ENCODE measurements at regions not wholly inside any gene's neighbourhood (a gene's known extent, or its start where the extent isn't known, plus 50 kb on each side); places are given as distances from the start of the nearest gene placed in this dataset.

DNA sequence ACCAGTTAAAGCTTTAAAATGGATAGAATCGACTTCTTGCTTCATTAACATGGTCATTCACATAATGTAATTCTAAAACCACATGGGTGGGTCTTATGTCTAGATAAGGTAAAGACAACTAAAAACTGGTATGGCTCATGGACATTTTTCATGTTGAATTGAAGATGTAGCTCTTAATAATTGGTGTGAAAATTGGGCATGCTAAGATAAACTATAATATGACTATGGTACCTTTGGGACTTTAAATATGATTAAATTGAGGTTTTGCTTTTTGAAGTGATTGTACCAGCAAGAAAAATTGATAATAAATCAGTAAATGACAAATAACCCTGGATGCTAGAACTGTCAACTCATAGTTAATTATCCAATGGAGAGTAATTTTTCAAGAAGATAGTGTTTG, 710.7 kb upstream of the PTPRD start:
- Histone ChIP-seq H3K9me3 (ENCODE audit: insufficient read depth, low read depth, low read length) (no peaks in the 10 kb centered on the region), H3K4me3 (ENCODE audit: low read length) (no peak overlapping the region), H3K27me3 (ENCODE audit: insufficient read depth, low read length) (no peaks in the 10 kb centered on the region), H3K27ac (ENCODE audit: low read length) (no peak overlapping the region), H3K36me3 (ENCODE audit: insufficient read depth, low read depth, low read length) (no peaks in the 10 kb centered on the region), H3K4me1 (ENCODE audit: insufficient read depth, low read length) (no peaks in the 10 kb centered on the region), H3K9ac (ENCODE audit: low read depth, low read length) (no peak overlapping the region)

DNA sequence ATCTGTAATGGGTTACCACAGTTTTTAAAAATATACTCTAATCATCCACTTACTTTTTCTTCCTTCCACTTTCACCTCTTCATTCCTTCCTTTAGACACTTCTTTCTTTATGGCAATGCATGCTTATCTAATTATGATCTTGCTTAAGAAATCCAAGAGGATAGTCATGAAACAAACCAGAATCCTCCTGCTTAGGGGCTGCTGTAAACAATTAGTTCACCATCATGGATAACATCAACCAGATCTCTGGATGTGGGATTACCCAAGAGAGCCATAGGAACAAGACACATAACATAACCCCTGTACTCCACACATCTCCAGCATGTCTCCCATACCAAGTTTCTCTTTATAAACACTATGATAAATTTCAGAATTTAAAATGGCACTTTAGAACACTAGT, 713.4 kb upstream of the PTPRD start:
- Histone ChIP-seq H3K36me3 (ENCODE audit: insufficient read depth, low read depth, low read length) (no peaks in the 10 kb centered on the region), H3K27ac (ENCODE audit: low read length) (no peak overlapping the region), H3K4me1 (ENCODE audit: insufficient read depth, low read length) (no peaks in the 10 kb centered on the region), H3K27me3 (ENCODE audit: insufficient read depth, low read length) (no peaks in the 10 kb centered on the region), H3K9me3 (ENCODE audit: insufficient read depth, low read depth, low read length) (no peaks in the 10 kb centered on the region), H3K4me3 (ENCODE audit: low read length) (no peak overlapping the region), H3K9ac (ENCODE audit: low read depth, low read length) (no peak overlapping the region)

DNA sequence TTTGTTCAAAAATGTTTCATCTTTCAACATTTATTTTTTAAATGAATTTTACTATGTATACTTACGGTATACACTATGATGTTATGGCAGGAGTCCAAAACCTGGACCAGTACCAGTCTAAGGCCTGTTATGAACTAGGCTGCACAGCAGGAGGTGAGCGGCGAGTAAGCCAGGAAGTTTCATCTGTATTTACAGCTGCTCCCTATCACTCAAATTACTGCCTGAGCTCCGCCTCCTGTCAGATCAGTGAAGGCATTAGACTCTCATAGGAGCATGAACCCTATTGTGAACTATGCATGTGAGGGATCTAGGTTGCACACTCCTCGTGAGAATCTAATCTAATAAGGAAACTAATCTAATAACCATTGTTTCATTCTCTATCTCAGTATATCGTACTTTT, 715.5 kb upstream of the PTPRD start:
- no peak overlapping the region for H3K27ac ChIP-seq (ENCODE audit: low read length)
- no peaks in the 10 kb centered on the region for H3K36me3 ChIP-seq (ENCODE audit: insufficient read depth, low read depth, low read length)
- no peaks in the 10 kb centered on the region for H3K4me1 ChIP-seq (ENCODE audit: insufficient read depth, low read length)
- no peaks in the 10 kb centered on the region for H3K27me3 ChIP-seq (ENCODE audit: insufficient read depth, low read length)
- no peaks in the 10 kb centered on the region; the same call in 1 of the 2 replicates for H3K9me3 ChIP-seq (ENCODE audit: insufficient read depth, low read depth, low read length)
- H3K4me3 ChIP-seq (ENCODE audit: low read length): no peak overlapping the region
- no peak overlapping the region for H3K9ac ChIP-seq (ENCODE audit: low read depth, low read length)

DNA sequence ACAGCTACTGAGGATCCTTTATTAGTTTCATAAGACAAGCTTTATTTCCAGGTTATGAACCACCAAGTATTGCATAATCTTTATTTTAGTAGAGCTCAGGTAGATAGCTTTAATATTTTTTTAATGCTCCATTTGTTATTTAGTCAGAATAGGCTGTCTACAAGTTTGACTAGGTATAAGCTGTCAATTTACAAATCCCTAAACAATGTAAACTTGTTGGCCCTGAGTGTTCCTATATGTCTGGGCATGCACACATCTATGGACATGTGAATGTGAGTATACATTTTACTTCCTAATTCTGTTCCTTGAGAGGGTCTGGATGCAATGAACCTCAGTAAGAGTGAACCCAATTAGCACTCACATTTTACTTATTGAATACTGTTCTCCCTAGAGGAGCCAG, 722.2 kb upstream of the PTPRD start:
- Histone ChIP-seq H3K4me3 (ENCODE audit: low read length) (no peak overlapping the region), H3K9ac (ENCODE audit: low read depth, low read length) (no peak overlapping the region), H3K9me3 (ENCODE audit: insufficient read depth, low read depth, low read length) (no peaks in the 10 kb centered on the region; the same call in 1 of the 2 replicates), H3K27me3 (ENCODE audit: insufficient read depth, low read length) (no peaks in the 10 kb centered on the region), H3K36me3 (ENCODE audit: insufficient read depth, low read depth, low read length) (no peaks in the 10 kb centered on the region), H3K4me1 (ENCODE audit: insufficient read depth, low read length) (no peaks in the 10 kb centered on the region), H3K27ac (ENCODE audit: low read length) (no peak overlapping the region)

DNA sequence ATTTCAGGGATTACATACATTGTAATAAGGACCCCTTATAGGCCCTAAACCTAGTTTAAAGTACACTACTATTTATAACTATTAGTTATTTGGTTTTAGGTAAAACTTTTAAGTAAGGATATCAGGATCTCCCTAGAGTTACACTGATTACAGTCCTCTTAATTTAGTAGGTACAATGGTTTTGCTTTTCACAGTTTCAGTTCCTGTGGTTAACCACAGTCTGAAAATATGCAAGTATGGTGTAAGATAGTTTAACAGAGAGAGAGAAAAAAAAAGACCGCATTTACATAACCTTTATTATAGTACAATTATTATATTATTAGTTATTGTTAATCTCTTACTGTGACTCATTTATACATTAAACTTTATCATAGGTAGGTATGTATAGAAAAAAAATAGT, 725.3 kb upstream of the PTPRD start:
- Histone ChIP-seq H3K36me3 (ENCODE audit: insufficient read depth, low read depth, low read length) (no peaks in the 10 kb centered on the region), H3K27ac (ENCODE audit: low read length) (no peak overlapping the region), H3K4me1 (ENCODE audit: insufficient read depth, low read length) (no peaks in the 10 kb centered on the region)

DNA sequence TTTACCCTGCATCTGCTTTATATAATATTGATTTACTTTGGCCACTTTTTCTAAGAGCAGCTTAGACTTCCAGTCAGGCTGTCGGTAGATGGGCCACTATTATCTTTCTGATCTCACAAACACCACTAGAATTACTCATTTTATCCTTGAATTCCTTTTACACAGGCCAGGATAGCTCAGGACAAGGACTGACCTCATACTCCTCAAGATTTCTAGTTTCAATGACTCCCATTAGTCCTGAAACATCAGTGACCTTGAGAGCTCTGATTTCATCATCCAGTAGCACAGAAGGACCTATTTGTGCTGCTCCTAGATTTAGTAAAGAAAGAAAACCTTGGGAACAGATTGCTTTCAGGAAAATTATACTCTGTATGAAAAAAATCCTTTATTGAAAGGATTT, 727.9 kb upstream of the PTPRD start:
- H3K4me1 ChIP-seq (ENCODE audit: insufficient read depth, low read length): no peaks in the 10 kb centered on the region
- no peaks in the 10 kb centered on the region for H3K27me3 ChIP-seq (ENCODE audit: insufficient read depth, low read length)
- H3K4me3 ChIP-seq (ENCODE audit: low read length): no peak overlapping the region
- no peak overlapping the region for H3K9ac ChIP-seq (ENCODE audit: low read depth, low read length)
- no peaks in the 10 kb centered on the region for H3K9me3 ChIP-seq (ENCODE audit: insufficient read depth, low read depth, low read length)
- no peak overlapping the region for H3K27ac ChIP-seq (ENCODE audit: low read length)
- H3K36me3 ChIP-seq (ENCODE audit: insufficient read depth, low read depth, low read length): no peaks in the 10 kb centered on the region

More for the DNA sequence above, 725.3 kb upstream of the PTPRD start:
- Histone ChIP-seq H3K9me3 (ENCODE audit: insufficient read depth, low read depth, low read length) (no peaks in the 10 kb centered on the region), H3K4me3 (ENCODE audit: low read length) (no peak overlapping the region), H3K27me3 (ENCODE audit: insufficient read depth, low read length) (no peaks in the 10 kb centered on the region), H3K9ac (ENCODE audit: low read depth, low read length) (no peak overlapping the region)

DNA sequence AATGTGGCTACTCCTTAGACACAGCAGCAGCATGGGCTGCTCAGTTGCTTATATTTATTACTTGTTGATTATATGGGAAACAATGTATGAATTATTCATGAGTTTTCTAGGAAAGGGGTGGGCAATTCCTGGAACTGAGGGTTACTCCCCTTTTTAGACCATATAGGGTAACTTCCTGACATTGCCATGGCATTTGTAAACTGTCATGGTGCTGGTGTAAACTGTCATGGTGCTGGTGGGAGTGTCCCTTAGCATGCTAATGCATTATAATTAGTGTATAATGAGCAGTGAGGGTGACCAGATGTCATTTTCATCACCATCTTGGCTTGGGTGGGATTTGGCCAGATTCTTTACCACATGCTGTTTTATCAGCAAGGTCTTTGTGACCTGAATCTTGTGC, 734.6 kb upstream of the PTPRD start:
- H3K9ac ChIP-seq (ENCODE audit: low read depth, low read length): no peak overlapping the region
- H3K27me3 ChIP-seq (ENCODE audit: insufficient read depth, low read length): no peaks in the 10 kb centered on the region
- H3K4me1 ChIP-seq (ENCODE audit: insufficient read depth, low read length): no peaks in the 10 kb centered on the region
- H3K4me3 ChIP-seq (ENCODE audit: low read length): no peak overlapping the region
- no peaks in the 10 kb centered on the region for H3K9me3 ChIP-seq (ENCODE audit: insufficient read depth, low read depth, low read length)
- H3K36me3 ChIP-seq (ENCODE audit: insufficient read depth, low read depth, low read length): no peaks in the 10 kb centered on the region
- no peak overlapping the region for H3K27ac ChIP-seq (ENCODE audit: low read length)

DNA sequence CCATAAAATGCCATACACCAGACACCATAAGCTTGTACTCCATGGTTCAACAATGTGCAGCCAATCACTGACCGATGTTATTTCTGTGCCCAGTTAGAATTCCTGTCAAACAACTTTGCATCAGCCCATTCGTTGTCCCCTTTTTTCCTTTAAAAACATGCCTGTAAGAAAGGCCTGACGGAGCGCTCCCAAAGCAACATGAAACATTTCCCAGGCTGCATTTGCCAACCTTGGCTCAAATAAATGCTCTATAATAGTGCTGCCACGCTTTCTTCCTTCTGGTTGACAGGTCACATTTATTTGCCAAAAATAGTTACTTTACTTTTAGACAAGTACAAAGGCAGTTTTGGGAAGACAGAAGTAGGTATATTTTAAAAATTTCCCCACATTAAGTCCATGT, 735.6 kb upstream of the PTPRD start:
- Histone ChIP-seq H3K36me3 (ENCODE audit: insufficient read depth, low read depth, low read length) (no peaks in the 10 kb centered on the region), H3K27ac (ENCODE audit: low read length) (no peak overlapping the region), H3K9me3 (ENCODE audit: insufficient read depth, low read depth, low read length) (no peaks in the 10 kb centered on the region), H3K4me1 (ENCODE audit: insufficient read depth, low read length) (no peaks in the 10 kb centered on the region), H3K27me3 (ENCODE audit: insufficient read depth, low read length) (no peaks in the 10 kb centered on the region), H3K4me3 (ENCODE audit: low read length) (no peak overlapping the region), H3K9ac (ENCODE audit: low read depth, low read length) (no peak overlapping the region)

DNA sequence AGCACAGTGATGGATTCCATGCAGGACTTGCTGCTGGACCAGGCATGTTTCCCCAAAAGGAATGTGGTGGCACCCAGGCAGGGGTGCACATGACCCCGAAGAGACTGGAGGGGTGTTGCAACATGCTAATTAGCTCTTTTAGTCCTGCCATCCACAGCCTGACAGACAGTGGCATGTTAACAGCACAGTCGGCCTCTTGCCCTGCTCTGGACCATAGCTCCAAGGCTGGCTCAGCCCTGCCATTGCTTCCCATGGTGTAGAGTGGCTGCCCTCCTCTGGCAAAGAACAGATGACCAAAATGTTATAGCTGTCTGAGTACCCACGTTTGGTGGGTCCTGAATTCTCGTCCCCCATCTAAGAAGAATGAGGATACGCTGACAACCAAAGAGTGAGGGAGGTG, 736.4 kb upstream of the PTPRD start:
- H3K27me3 ChIP-seq (ENCODE audit: insufficient read depth, low read length): no peaks in the 10 kb centered on the region
- no peaks in the 10 kb centered on the region for H3K36me3 ChIP-seq (ENCODE audit: insufficient read depth, low read depth, low read length)
- H3K9ac ChIP-seq (ENCODE audit: low read depth, low read length): no peak overlapping the region
- H3K4me3 ChIP-seq (ENCODE audit: low read length): no peak overlapping the region
- 0 out of 2 replicates have a peak, but pooled peaks cover 2% of the 10 kb centered on the region for H3K4me1 ChIP-seq (ENCODE audit: insufficient read depth, low read length)
- no peak overlapping the region for H3K27ac ChIP-seq (ENCODE audit: low read length)
- H3K9me3 ChIP-seq (ENCODE audit: insufficient read depth, low read depth, low read length): no peaks in the 10 kb centered on the region

DNA sequence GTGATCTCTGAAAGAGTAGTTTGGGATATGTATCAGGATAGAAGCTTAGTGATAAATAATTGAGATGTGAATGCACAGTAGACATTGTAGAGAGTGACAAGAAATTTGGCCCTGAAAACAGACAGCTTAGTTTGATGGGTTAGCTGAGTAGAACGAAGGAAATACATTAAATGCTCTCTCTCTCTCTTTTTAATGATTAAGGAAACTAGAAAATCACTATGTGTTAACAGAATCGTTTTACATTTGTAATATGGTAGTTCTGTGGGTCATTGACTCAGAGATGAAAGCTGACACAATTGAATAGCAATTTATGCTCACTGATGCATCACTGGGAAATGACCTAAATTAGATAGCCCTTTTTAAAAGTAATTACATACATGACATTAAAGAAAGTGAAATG, 739.8 kb upstream of the PTPRD start:
- H3K4me3 ChIP-seq (ENCODE audit: low read length): no peak overlapping the region
- H3K9ac ChIP-seq (ENCODE audit: low read depth, low read length): no peak overlapping the region

DNA sequence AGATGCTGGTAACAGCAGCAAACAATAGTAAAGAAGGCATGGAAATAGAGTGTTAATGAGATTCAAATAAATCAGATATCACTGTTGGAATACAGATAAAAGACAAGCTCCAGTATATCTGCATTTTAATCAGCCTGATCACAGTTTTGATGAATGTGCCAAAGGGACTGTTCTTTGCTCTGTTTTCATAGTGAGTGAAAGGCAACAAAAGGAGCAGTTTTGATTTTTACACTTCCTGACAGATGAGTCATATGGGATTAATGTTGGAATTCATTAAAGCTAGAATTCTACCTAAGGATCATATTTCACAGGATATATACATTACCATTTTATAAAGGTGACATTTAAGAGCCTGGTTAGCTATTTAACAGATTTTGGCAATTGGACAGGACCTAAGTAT, 743.3 kb upstream of the PTPRD start:
- Histone ChIP-seq H3K9me3 (ENCODE audit: insufficient read depth, low read depth, low read length) (no peaks in the 10 kb centered on the region), H3K27me3 (ENCODE audit: insufficient read depth, low read length) (no peaks in the 10 kb centered on the region), H3K4me3 (ENCODE audit: low read length) (no peak overlapping the region), H3K4me1 (ENCODE audit: insufficient read depth, low read length) (0 out of 2 replicates have a peak, but pooled peaks cover 2% of the 10 kb centered on the region), H3K27ac (ENCODE audit: low read length) (no peak overlapping the region), H3K36me3 (ENCODE audit: insufficient read depth, low read depth, low read length) (no peaks in the 10 kb centered on the region), H3K9ac (ENCODE audit: low read depth, low read length) (no peak overlapping the region)

More for the DNA sequence above, 739.8 kb upstream of the PTPRD start:
- Histone ChIP-seq H3K9me3 (ENCODE audit: insufficient read depth, low read depth, low read length) (no peaks in the 10 kb centered on the region), H3K36me3 (ENCODE audit: insufficient read depth, low read depth, low read length) (no peaks in the 10 kb centered on the region), H3K27ac (ENCODE audit: low read length) (no peak overlapping the region), H3K4me1 (ENCODE audit: insufficient read depth, low read length) (0 out of 2 replicates have a peak, but pooled peaks cover 2% of the 10 kb centered on the region), H3K27me3 (ENCODE audit: insufficient read depth, low read length) (no peaks in the 10 kb centered on the region)

DNA sequence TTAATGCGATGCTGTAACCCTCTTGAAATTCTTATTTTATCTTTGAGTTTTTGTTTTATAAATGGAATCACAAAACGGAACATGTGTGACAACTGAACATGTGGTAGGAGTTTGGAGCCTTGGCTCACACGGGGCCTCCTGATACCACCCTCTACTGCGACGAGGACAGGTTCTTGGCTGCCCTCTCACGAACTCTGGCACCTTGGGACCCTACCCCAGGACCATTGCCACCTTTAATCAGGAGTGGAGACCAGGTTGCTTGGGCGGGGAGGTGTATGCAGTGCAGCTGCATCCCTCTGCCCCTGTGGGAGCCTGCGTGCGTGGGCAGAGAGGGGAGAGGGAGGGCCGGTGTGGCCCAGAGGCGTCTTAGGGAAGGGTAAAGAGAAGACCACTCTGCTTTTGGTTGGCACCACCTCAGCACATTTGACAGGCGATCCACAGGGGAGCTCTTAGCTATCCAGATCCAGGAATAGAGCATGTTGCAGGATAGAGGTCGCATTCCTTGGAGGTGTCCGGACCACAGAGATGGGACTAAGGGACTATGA, 753.9 kb upstream of the PTPRD start:
- H3K27me3 ChIP-seq (ENCODE audit: insufficient read depth, low read length): no peaks in the 10 kb centered on the region
- no peaks in the 10 kb centered on the region for H3K4me1 ChIP-seq (ENCODE audit: insufficient read depth, low read length)
- H3K27ac ChIP-seq (ENCODE audit: low read length): no peak overlapping the region
- no peaks in the 10 kb centered on the region for H3K36me3 ChIP-seq (ENCODE audit: insufficient read depth, low read depth, low read length)
- no peak overlapping the region for H3K4me3 ChIP-seq (ENCODE audit: low read length)
- no peak overlapping the region for H3K9ac ChIP-seq (ENCODE audit: low read depth, low read length)
- H3K9me3 ChIP-seq (ENCODE audit: insufficient read depth, low read depth, low read length): no peaks in the 10 kb centered on the region

Data from iPS-20b (cell line).